ENCODE measurements at regions not wholly inside any gene's neighbourhood (a gene's known extent, or its start where the extent isn't known, plus 50 kb on each side); places are given as distances from the start of the nearest gene placed in this dataset.
"Not testable (repeated sequence)": the region's sequence is repeated elsewhere in the genome, so short reads cannot be mapped to it uniquely, and the experiment has no call there.

GRCh38 chr21:22138297-22139016 is 1140.2 kb downstream of the NCAM2 start:
- no peak for FAIRE-seq

GRCh38 chr21:22145545-22145944 is 1147.3 kb downstream of the NCAM2 start:
- FAIRE-seq (no peak), DNase-seq (ENCODE audit: low spot score) (no peak)

More at GRCh38 chr21:22138297-22139016, 1140.2 kb downstream of the NCAM2 start:
- no peak for DNase-seq (ENCODE audit: low spot score)

DNA sequence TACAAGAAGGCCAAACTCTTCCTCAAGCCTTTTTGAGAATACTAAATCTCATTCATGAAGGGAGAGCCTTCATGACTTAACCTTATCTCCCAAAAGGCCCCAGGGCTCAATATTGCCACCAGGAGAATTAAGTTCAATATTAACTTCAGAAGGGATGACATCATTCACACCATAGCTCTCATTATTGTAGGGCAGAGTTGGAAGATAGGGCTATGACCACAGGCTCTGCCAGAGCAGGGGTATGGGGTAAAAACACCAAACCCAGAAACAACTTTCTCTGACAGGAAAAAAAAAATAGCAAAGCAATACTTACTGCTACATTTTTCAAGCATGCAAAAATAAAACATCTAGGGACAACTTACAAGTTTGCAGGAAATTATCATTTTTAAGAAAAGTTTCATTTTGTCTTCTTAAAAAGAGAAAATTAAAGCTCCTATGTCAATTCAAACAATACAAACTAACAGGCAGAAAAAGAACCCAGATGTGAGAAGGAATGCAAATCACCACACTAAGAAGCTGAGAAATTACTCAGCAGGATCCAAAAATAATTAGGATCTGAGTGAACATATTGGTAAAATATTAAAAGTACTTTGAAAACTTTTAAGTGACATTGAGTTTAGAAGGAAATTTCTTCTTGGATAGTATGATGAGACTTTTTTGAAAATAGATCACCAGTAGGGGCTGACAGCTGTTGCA is 1156.5 kb downstream of the NCAM2 start:
- DNase-seq (ENCODE audit: low spot score) (no peak), FAIRE-seq (no peak)

- FAIRE-seq, result no peak
- DNase-seq (ENCODE audit: low spot score), result no peak
Measured at GRCh38 chr21:22164912-22165311, 1166.7 kb downstream of the NCAM2 start.

DNA sequence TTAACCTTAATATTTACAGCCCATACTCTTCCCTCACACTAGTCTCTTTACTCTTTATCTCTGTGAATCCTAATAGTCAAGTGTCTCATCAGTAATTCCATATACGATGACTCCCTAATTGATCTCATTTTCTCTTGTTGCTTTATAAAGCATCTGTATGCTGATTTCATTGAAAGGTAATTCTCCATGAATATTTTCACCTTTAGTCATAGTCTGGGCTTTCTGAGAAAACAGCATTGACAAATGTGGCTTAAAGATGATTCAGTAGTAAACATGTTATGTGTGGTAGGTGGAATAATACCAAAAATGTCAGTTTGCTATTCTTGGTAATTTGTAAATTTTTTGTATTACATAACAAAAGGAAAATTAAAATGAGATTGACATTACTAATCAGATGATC is 1176.5 kb downstream of the NCAM2 start:
- FAIRE-seq (no peak), DNase-seq (ENCODE audit: low spot score) (no peak)

- no peak for FAIRE-seq
- no peak for DNase-seq (ENCODE audit: low spot score)
Measured at GRCh38 chr21:22189278-22189677, 1191.1 kb downstream of the NCAM2 start.

- DNase-seq (ENCODE audit: low spot score) (no peak), FAIRE-seq (no peak)
Measured at GRCh38 chr21:22191581-22191980, 1193.4 kb downstream of the NCAM2 start.

- no peak for DNase-seq (ENCODE audit: low spot score)
- FAIRE-seq, result no peak
Measured at GRCh38 chr21:22192766-22193165, 1194.6 kb downstream of the NCAM2 start.

- DNase-seq (ENCODE audit: low spot score); FAIRE-seq: not testable (repeated sequence)
Measured at GRCh38 chr21:22194986-22195385, 1196.8 kb downstream of the NCAM2 start.

DNA sequence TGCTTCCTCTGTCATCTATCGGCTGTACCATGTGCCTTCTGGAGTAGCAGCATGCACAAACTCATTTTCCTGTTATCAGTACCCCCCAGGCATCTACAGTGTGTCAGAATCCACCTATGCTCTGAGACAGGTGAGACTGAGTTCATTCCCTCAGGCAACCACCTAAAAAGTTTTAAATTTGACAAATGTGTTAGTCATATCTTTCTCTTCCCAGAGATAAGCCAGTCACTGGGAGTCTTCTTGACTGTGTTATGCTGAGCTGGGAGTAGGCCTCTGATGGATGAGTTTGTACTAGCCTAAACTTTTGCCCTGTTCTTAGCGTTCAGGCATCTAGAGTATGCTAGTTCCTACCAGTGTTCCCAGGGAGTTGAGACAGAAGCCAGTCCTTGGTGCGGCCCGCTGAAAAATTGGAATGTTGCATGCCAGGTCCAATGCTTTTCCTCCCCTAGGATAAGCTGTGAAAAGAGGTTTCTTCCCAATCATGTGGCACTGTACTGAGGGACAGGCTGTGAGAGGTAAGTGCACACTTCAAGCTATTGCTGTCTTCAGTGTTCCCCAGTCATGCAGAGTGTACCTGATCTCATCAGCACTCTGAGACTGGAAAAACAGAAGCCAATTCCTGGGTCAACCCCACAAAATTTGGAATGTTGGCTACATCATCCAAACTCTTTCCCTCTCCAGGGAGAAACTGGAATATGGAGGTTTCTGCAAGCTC is 1202.3 kb downstream of the NCAM2 start:
- no peak for FAIRE-seq
- DNase-seq (ENCODE audit: low spot score), result no peak

DNA sequence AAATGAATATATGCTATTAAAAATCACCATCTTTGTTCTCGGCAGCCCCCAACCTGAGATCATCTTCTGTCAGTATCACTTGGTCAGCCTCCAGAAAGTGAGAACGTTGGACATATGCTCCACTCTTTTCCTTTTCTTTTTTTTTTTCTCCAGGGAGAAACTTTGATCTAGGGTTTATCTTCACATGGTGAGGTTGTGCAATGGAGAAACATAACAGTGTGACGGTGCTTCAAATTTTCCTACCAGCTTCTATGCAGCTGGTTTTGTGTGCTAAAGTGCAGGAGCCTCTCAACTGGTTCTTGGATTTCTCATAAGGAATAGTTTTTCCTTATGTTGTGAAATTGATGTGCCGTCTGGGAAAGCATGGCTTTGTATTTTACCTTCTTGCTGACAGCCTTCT is 1202.9 kb downstream of the NCAM2 start:
- DNase-seq (ENCODE audit: low spot score) (no peak), FAIRE-seq (no peak)

- FAIRE-seq (no peak), DNase-seq (ENCODE audit: low spot score) (no peak)
Measured at GRCh38 chr21:22201669-22202068, 1203.5 kb downstream of the NCAM2 start.

DNA sequence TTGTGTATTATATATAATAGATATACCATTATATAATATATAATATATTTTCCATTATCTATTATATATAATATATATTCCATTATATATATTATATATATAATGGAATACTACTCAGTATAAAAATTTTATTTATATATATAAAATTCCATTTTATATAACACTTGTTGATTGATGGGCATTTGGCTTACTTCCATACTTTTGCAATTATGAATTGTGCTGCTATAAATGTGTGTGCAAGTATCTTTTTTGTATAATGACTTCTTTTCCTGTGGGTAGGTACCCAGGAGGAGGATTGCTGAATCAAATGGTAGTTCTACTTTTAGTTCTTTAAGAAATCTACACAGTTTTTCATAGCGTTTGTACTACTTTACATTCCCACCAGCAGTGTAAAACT is 1211.1 kb downstream of the NCAM2 start:
- no peak for DNase-seq (ENCODE audit: low spot score)
- FAIRE-seq, result no peak

DNA sequence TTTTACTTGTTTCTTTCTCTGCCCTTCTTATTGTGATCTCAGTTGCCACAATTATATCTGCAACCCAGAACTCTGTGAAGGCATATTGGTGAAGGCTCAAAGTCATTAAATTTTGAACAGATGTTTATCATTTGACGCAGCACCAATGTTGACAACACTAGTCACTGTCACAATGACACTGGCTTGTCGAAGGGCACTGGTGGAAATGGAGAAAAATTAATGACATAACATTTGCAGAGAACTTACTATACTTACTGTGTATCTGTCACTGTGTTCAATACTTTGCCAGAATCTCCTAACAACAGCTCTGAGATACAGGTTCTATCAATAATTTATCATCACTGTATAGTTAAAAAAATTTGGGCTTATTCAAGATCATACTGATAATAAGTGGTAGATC is 1213.7 kb downstream of the NCAM2 start:
- FAIRE-seq (no peak), DNase-seq (ENCODE audit: low spot score) (no peak)

DNA sequence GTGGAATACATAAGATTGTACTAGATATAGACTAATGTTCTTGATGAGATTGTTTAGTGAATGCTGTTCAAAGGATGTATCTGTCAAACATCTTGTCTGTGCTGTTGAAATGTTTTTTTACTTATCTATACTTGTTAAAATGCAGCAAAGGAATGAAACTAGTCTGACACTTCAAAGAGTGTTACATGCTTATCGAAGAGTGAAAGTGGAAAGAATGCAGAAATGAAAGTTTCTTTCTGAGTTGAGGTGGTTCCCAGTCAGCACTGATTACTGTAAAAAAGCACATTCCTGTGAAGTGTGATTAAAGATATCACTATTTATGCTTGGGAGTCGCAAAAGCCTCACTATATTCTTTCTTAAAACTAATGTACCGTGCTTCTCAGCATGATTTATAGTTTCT is 1225.2 kb downstream of the NCAM2 start:
- FAIRE-seq (no peak), DNase-seq (ENCODE audit: low spot score) (no peak)

DNA sequence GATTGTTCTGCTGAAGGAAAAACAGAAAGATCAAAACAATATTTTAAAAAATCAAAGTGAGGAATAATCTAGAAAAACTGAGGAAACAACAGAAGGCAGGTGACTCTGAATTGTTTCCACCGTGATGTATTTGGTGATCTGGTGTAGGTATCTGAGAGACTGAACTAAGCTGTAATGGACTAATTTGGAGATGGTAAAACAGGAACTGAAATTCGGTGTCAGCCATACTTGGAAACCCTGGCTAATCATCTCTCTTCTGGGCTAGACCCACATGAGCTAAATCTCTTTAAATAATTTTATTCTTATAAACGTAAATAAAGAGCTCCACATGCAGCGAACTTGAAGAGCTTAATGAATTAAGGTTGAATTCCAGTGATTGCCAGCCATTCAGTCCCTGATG is 1226.1 kb downstream of the NCAM2 start:
- no peak for DNase-seq (ENCODE audit: low spot score)
- FAIRE-seq, result no peak

DNA sequence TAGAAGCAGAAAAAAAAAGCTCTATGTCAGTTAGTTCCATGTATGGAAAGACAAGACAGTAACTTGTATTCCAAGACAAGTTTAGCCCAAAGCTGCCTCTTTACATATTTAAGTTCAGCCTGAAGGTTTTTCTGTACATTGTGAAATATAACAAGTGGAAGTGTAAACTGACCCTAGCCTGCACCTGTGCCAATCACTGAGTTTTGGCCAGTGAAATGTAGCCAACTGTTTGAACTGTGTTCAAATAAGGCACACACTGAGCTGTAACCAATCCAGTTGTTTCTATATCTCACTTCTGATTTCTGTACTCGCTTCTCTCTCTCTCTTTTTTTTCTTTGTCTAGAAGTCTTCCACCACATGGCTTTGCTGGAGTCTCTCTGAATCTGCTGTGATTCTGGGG is 1227.1 kb downstream of the NCAM2 start:
- FAIRE-seq, result no peak

DNA sequence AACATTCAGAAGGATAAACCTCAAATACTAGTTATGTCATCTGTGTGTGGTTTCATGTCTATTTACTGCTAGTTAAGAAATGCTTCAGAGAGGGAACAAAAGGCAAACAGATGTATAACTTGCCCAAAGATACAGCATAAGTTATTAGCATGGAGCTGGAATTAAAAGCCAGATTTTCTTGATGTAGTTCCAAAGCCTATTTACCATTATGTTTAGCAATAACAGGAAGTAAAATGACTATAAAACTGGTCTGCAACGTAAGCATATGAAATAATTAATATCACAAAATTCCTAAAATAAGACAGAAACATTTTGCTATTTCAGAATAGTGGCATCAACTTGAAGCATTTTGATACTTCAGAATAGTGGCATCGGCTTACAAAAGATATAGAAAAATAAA is 1232.8 kb downstream of the NCAM2 start:
- FAIRE-seq (no peak), DNase-seq (ENCODE audit: low spot score) (no peak)

More for the DNA sequence above, 1227.1 kb downstream of the NCAM2 start:
- no peak for DNase-seq (ENCODE audit: low spot score)

DNA sequence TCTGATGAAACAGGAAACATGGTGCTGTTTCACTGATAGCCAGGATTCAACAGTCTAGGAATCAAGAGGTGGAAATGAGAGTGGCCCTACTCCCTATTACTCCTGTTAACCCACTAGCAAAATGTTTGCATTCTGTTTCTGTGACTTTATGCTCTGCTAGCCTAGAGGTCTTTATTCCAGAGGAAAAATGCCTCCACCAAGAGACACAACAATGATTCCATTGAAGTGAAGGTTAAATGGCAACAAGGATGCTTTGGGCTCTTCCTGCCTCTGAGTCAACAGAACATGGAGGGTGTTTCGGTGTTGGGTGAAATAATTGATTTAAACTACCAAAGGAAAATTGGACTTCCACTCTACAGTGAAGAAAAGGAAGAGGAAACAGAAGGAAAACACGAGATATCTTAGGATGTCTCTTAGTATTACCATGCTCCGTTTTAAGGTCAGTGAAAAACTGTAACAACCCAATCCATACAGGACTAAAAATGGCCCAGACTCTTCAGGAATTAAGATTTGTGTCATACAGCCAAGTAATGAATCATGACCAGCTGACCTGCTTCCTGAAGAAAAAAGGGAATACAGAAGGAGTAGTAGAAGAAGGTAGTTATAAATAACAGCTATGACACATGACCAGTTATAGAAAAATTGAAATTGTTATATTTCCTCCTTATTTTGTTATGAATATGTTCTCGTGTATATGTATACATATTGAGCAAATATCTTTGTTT is 1237.8 kb downstream of the NCAM2 start:
- FAIRE-seq, result no peak
- DNase-seq (ENCODE audit: low spot score), result no peak

- DNase-seq (ENCODE audit: low spot score) (no peak), FAIRE-seq (no peak)
Measured at GRCh38 chr21:22244516-22244915, 1246.3 kb downstream of the NCAM2 start.

GRCh38 chr21:22250355-22250754 is 1252.1 kb downstream of the NCAM2 start:
- FAIRE-seq (no peak), DNase-seq (ENCODE audit: low spot score) (no peak)

- DNase-seq (ENCODE audit: low spot score), result no peak
- no peak for FAIRE-seq
Measured at GRCh38 chr21:22253761-22254160, 1255.6 kb downstream of the NCAM2 start.

Measured in RCC 7860 (cell line).